H1 (cell line): ENCODE measurements at regions not wholly inside any gene's neighbourhood (a gene's known extent, or its start where the extent isn't known, plus 50 kb on each side); places are given as distances from the start of the nearest gene placed in this dataset.

Experiments used
- BCL11A ChIP-seq, 2 experiments: IDR thresholded peaks; one replicate each; pipeline ENCODE4 v1.6.1; 2011; ENCODE audit warnings: low read depth in 2 of 2, low read length in 2 of 2, mild to moderate bottlenecking in 2 of 2
- CREB1 ChIP-seq: IDR thresholded peaks from 2 replicates; pipeline ENCODE4 v1.6.1; 2012; ENCODE audit warnings: inconsistent platforms
- GABPA ChIP-seq: IDR thresholded peaks from 2 replicates; pipeline ENCODE4 v1.6.1; 2011; ENCODE audit warnings: mild to moderate bottlenecking, low read length, moderate library complexity, borderline replicate concordance; ENCODE audit not compliant: insufficient read depth
- HDAC6 ChIP-seq: IDR thresholded peaks from one replicate; pipeline ENCODE4 v1.7.1; 2012; ENCODE audit warnings: low read depth, mild to moderate bottlenecking, inconsistent platforms, low read length, moderate library complexity
- KDM4A ChIP-seq: IDR thresholded peaks from one replicate; pipeline ENCODE4 v1.7.1; 2012; ENCODE audit warnings: low read depth, mild to moderate bottlenecking, moderate library complexity, low read length, inconsistent platforms; ENCODE audit not compliant: severe bottlenecking
- RBBP5 ChIP-seq: IDR thresholded peaks from 2 replicates; pipeline ENCODE4 v1.7.1; 2012; ENCODE audit warnings: low read depth, mild to moderate bottlenecking, inconsistent platforms, low read length, moderate library complexity, borderline replicate concordance
- SIX5 ChIP-seq: IDR thresholded peaks from 2 replicates; pipeline ENCODE4 v1.6.1; 2011; ENCODE audit warnings: mild to moderate bottlenecking, low read depth, low read length
- TAF1 ChIP-seq: IDR thresholded peaks from 2 replicates; pipeline ENCODE4 v1.6.1; 2011; ENCODE audit warnings: mild to moderate bottlenecking, low read depth, low read length
- TF ChIP-seq, protein P1 (sequence below): IDR thresholded peaks from 2 replicates; pipeline ENCODE4 v1.6.1; 2012; ENCODE audit warnings: inconsistent platforms

GRCh38 chr7:63925626-63926460 lies 72.8 kb upstream of the ZNF722 start (continued):
- TF ChIP-seq CREB1 (no peak), HDAC6 (no peak), RBBP5 (no peak), TAF1 (no peak), BCL11A (IDR thresholded peaks at IDR 0.05; ENCODE audit: low read depth in 2 of 2, low read length in 2 of 2) (no peak), SIX5 (no peak), KDM4A (no peak), GABPA (no peak)
- TF ChIP-seq, protein P1, sequence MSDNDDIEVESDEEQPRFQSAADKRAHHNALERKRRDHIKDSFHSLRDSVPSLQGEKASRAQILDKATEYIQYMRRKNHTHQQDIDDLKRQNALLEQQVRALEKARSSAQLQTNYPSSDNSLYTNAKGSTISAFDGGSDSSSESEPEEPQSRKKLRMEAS, result no peak
